GM23338 (cell line): ENCODE measurements at regions not wholly inside any gene's neighbourhood (a gene's known extent, or its start where the extent isn't known, plus 50 kb on each side); places are given as distances from the start of the nearest gene placed in this dataset.

Source experiments
- ATAC-seq: fragments of 200-7000 bp; cut with Tn5 transposase; 3 replicates; pipeline ENCODE4 v1.9.1; 2020
- DNase-seq: peaks from one replicate; pipeline ENCODE4 v3.0.0-alpha.2; 2015; ENCODE audit warnings: low spot score
- H2AFZ ChIP-seq: fragments of 200-600 bp; sonication (generic); 2 replicates; pipeline ENCODE4 v1.8.0; 2016; ENCODE audit warnings: antibody characterized with exemption, mild to moderate bottlenecking, moderate library complexity
- H3F3A ChIP-seq: fragments of 200-600 bp; sonication (generic); replicated peaks from 2 replicates; pipeline ENCODE4 v1.8.0; 2017; ENCODE audit warnings: antibody characterized with exemption, mixed run types, low read depth
- H3K27ac ChIP-seq: fragments of 200-600 bp; sonication (generic); 2 replicates; pipeline ENCODE4 v1.6.1; 2016; ENCODE audit warnings: low read depth
- H3K27me3 ChIP-seq: fragments of 200-600 bp; sonication (generic); 2 replicates; pipeline ENCODE4 v1.8.0; 2016; ENCODE audit warnings: mild to moderate bottlenecking, mixed run types, moderate library complexity; ENCODE audit not compliant: insufficient read depth
- H3K36me3 ChIP-seq: fragments of 200-600 bp; sonication (generic); 2 replicates; pipeline ENCODE4 v1.8.0; 2016; ENCODE audit warnings: mild to moderate bottlenecking; ENCODE audit not compliant: insufficient read depth
- H3K4me1 ChIP-seq: fragments of 200-600 bp; sonication (generic); 2 replicates; pipeline ENCODE4 v1.8.0; 2016; ENCODE audit warnings: mild to moderate bottlenecking, moderate library complexity; ENCODE audit not compliant: insufficient read depth
- H3K4me2 ChIP-seq: fragments of 200-600 bp; sonication (generic); 2 replicates; pipeline ENCODE4 v1.7.1; 2017; ENCODE audit warnings: mixed run types
- H3K4me3 ChIP-seq: fragments of 200-600 bp; sonication (generic); 2 replicates; pipeline ENCODE4 v1.6.1; 2016; ENCODE audit warnings: mixed run types
- H3K79me2 ChIP-seq: fragments of 200-600 bp; sonication (generic); replicated peaks from 2 replicates; pipeline ENCODE4 v1.8.0; 2017; ENCODE audit warnings: mild to moderate bottlenecking; ENCODE audit not compliant: insufficient read depth
- H3K9me2 ChIP-seq: fragments of 200-600 bp; sonication (generic); 2 replicates; pipeline ENCODE4 v1.8.0; 2017; ENCODE audit not compliant: insufficient read depth
- H4K20me1 ChIP-seq: fragments of 200-600 bp; sonication (generic); replicated peaks from 2 replicates; pipeline ENCODE4 v1.8.0; 2017; ENCODE audit warnings: mild to moderate bottlenecking; ENCODE audit not compliant: insufficient read depth
- H3K27ac Mint-ChIP-seq: 2 replicates; pipeline ENCODE4 v1.8.0; 2020; ENCODE audit warnings: inconsistent platforms, mild to moderate bottlenecking, moderate library complexity, mixed read lengths
- H3K27me3 Mint-ChIP-seq: 3 replicates; pipeline ENCODE4 v1.8.0; 2022; ENCODE audit warnings: low read depth, mild to moderate bottlenecking, moderate library complexity, mixed read lengths, inconsistent platforms; ENCODE audit not compliant: insufficient read depth, poor library complexity
- H3K36me3 Mint-ChIP-seq: 3 replicates; pipeline ENCODE4 v1.8.0; 2021; ENCODE audit warnings: low read depth, mild to moderate bottlenecking, inconsistent platforms, moderate library complexity, mixed read lengths
- H3K4me1 Mint-ChIP-seq: 3 replicates; pipeline ENCODE4 v1.8.0; 2020; ENCODE audit warnings: mild to moderate bottlenecking, inconsistent platforms, mixed read lengths
- H3K4me3 Mint-ChIP-seq: 3 replicates; pipeline ENCODE4 v1.8.0; 2021; ENCODE audit warnings: moderate library complexity, mild to moderate bottlenecking, inconsistent platforms, mixed read lengths
- H3K9me3 Mint-ChIP-seq: 3 replicates; pipeline ENCODE4 v1.8.0; 2020; ENCODE audit warnings: moderate library complexity, mild to moderate bottlenecking, inconsistent platforms, mixed read lengths
- CREB1 ChIP-seq: fragments of 250-450 bp; sonication (Bioruptor Pico); IDR thresholded peaks from 2 replicates; pipeline ENCODE4 v1.5.0; 2020; ENCODE audit warnings: low read depth, mild to moderate bottlenecking, moderate library complexity
- CTCF ChIP-seq, 2 experiments: fragments of 200-600 bp in 1 of 2; sonication (generic) in 1 of 2; conservative IDR thresholded peaks; 2 replicates each; pipeline versions ENCODE4 v1.5.1 to v1.6.1; 2016 to 2017; ENCODE audit warnings: antibody characterized with exemption in 2 of 2, low read depth in 2 of 2, mild to moderate bottlenecking in 2 of 2, moderate library complexity in 1 of 2
- EZH2 ChIP-seq: fragments of 200-600 bp; sonication (generic); IDR thresholded peaks from one replicate; pipeline ENCODE4 v1.8.0; 2017; ENCODE audit warnings: antibody characterized with exemption, mild to moderate bottlenecking, low read depth; ENCODE audit not compliant: unreplicated experiment
- JUNB ChIP-seq: IDR thresholded peaks from one replicate; pipeline ENCODE4 v1.6.1; 2016; ENCODE audit warnings: antibody characterized with exemption; ENCODE audit not compliant: unreplicated experiment
- NANOG ChIP-seq: IDR thresholded peaks from 2 replicates; pipeline ENCODE4 v1.6.1; 2016; ENCODE audit warnings: antibody characterized with exemption, borderline replicate concordance
- ZNF114 ChIP-seq: fragments of 250-450 bp; sonication (Bioruptor Pico); IDR thresholded peaks from 2 replicates; pipeline ENCODE4 v1.5.0; 2020; ENCODE audit warnings: mild to moderate bottlenecking, moderate library complexity
- ZNF331 ChIP-seq: fragments of 250-450 bp; sonication (Bioruptor Pico); IDR thresholded peaks from 2 replicates; pipeline ENCODE4 v1.5.0; 2020; ENCODE audit warnings: low read depth, mild to moderate bottlenecking, moderate library complexity
- TF ChIP-seq, protein P1 (sequence below): fragments of 250-450 bp; sonication (Bioruptor Pico); IDR thresholded peaks from 2 replicates; pipeline ENCODE4 v1.5.0; 2020; ENCODE audit warnings: mild to moderate bottlenecking, moderate library complexity
- TF ChIP-seq, protein P2 (sequence below): IDR thresholded peaks from one replicate; pipeline ENCODE4 v1.6.1; 2018; ENCODE audit warnings: antibody characterized with exemption; ENCODE audit not compliant: unreplicated experiment

GRCh38 chr5:167104351-167104750, 1187.1 kb upstream of the WWC1 start (continued):
- TF ChIP-seq, protein P1, sequence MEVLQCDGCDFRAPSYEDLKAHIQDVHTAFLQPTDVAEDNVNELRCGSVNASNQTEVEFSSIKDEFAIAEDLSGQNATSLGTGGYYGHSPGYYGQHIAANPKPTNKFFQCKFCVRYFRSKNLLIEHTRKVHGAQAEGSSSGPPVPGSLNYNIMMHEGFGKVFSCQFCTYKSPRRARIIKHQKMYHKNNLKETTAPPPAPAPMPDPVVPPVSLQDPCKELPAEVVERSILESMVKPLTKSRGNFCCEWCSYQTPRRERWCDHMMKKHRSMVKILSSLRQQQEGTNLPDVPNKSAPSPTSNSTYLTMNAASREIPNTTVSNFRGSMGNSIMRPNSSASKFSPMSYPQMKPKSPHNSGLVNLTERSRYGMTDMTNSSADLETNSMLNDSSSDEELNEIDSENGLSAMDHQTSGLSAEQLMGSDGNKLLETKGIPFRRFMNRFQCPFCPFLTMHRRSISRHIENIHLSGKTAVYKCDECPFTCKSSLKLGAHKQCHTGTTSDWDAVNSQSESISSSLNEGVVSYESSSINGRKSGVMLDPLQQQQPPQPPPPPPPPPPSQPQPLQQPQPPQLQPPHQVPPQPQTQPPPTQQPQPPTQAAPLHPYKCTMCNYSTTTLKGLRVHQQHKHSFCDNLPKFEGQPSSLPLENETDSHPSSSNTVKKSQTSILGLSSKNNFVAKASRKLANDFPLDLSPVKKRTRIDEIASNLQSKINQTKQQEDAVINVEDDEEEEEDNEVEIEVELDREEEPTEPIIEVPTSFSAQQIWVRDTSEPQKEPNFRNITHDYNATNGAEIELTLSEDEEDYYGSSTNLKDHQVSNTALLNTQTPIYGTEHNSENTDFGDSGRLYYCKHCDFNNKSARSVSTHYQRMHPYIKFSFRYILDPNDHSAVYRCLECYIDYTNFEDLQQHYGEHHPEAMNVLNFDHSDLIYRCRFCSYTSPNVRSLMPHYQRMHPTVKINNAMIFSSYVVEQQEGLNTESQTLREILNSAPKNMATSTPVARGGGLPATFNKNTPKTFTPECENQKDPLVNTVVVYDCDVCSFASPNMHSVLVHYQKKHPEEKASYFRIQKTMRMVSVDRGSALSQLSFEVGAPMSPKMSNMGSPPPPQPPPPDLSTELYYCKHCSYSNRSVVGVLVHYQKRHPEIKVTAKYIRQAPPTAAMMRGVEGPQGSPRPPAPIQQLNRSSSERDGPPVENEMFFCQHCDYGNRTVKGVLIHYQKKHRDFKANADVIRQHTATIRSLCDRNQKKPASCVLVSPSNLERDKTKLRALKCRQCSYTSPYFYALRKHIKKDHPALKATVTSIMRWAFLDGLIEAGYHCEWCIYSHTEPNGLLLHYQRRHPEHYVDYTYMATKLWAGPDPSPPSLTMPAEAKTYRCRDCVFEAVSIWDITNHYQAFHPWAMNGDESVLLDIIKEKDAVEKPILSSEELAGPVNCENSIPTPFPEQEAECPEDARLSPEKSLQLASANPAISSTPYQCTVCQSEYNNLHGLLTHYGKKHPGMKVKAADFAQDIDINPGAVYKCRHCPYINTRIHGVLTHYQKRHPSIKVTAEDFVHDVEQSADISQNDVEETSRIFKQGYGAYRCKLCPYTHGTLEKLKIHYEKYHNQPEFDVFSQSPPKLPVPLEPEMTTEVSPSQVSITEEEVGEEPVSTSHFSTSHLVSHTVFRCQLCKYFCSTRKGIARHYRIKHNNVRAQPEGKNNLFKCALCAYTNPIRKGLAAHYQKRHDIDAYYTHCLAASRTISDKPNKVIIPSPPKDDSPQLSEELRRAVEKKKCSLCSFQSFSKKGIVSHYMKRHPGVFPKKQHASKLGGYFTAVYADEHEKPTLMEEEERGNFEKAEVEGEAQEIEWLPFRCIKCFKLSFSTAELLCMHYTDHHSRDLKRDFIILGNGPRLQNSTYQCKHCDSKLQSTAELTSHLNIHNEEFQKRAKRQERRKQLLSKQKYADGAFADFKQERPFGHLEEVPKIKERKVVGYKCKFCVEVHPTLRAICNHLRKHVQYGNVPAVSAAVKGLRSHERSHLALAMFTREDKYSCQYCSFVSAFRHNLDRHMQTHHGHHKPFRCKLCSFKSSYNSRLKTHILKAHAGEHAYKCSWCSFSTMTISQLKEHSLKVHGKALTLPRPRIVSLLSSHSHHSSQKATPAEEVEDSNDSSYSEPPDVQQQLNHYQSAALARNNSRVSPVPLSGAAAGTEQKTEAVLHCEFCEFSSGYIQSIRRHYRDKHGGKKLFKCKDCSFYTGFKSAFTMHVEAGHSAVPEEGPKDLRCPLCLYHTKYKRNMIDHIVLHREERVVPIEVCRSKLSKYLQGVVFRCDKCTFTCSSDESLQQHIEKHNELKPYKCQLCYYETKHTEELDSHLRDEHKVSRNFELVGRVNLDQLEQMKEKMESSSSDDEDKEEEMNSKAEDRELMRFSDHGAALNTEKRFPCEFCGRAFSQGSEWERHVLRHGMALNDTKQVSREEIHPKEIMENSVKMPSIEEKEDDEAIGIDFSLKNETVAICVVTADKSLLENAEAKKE (CRISPR knock-in tag): no peak
- TF ChIP-seq CREB1 (CRISPR knock-in tag): no peak
- TF ChIP-seq JUNB: no peak
- no peak for TF ChIP-seq NANOG
- TF ChIP-seq ZNF114 (CRISPR knock-in tag): no peak
- TF ChIP-seq EZH2: no peak

GRCh38 chr5:167105941-167106340, 1185.5 kb upstream of the WWC1 start:
- no peaks in the 10 kb centered on the region for H3K79me2 ChIP-seq
- no peak for ATAC-seq
- no peaks in the 10 kb centered on the region for H3F3A ChIP-seq
- H2AFZ ChIP-seq: no peak overlapping the region
- H3K27me3 ChIP-seq: no peaks in the 10 kb centered on the region
- H3K9me2 ChIP-seq: no peaks in the 10 kb centered on the region
- Mint-ChIP-seq H3K27me3 (no peaks in the 10 kb centered on the region), H3K4me1 (no peaks in the 10 kb centered on the region), H3K9me3 (no peaks in the 10 kb centered on the region; the same call in 2 of the 3 replicates), H3K27ac (no peak overlapping the region), H3K4me3 (no peak overlapping the region), H3K36me3 (no peaks in the 10 kb centered on the region)
- H3K4me3 ChIP-seq: no peak overlapping the region
- no peak for DNase-seq
- no peak overlapping the region for H3K27ac ChIP-seq
- H3K4me2 ChIP-seq: no peak overlapping the region
- no peaks in the 10 kb centered on the region; the same call in 1 of the 2 replicates for H4K20me1 ChIP-seq
- H3K36me3 ChIP-seq: no peaks in the 10 kb centered on the region
- H3K4me1 ChIP-seq: no peaks in the 10 kb centered on the region
- TF ChIP-seq ZNF331 (CRISPR knock-in tag) (no peak), CTCF (conservative IDR thresholded peaks at IDR 0.05; ENCODE audit: low read depth in 2 of 2) (no peak), ZNF114 (CRISPR knock-in tag) (no peak)
- TF ChIP-seq, protein P2, sequence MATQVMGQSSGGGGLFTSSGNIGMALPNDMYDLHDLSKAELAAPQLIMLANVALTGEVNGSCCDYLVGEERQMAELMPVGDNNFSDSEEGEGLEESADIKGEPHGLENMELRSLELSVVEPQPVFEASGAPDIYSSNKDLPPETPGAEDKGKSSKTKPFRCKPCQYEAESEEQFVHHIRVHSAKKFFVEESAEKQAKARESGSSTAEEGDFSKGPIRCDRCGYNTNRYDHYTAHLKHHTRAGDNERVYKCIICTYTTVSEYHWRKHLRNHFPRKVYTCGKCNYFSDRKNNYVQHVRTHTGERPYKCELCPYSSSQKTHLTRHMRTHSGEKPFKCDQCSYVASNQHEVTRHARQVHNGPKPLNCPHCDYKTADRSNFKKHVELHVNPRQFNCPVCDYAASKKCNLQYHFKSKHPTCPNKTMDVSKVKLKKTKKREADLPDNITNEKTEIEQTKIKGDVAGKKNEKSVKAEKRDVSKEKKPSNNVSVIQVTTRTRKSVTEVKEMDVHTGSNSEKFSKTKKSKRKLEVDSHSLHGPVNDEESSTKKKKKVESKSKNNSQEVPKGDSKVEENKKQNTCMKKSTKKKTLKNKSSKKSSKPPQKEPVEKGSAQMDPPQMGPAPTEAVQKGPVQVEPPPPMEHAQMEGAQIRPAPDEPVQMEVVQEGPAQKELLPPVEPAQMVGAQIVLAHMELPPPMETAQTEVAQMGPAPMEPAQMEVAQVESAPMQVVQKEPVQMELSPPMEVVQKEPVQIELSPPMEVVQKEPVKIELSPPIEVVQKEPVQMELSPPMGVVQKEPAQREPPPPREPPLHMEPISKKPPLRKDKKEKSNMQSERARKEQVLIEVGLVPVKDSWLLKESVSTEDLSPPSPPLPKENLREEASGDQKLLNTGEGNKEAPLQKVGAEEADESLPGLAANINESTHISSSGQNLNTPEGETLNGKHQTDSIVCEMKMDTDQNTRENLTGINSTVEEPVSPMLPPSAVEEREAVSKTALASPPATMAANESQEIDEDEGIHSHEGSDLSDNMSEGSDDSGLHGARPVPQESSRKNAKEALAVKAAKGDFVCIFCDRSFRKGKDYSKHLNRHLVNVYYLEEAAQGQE: no peak
